NCI-H226 (cell line): ENCODE measurements at regions not wholly inside any gene's neighbourhood (a gene's known extent, or its start where the extent isn't known, plus 50 kb on each side); places are given as distances from the start of the nearest gene placed in this dataset.
"Not testable (repeated sequence)": the region's sequence is repeated elsewhere in the genome, so short reads cannot be mapped to it uniquely, and the experiment has no call there.

ENCODE experiments used
- DNase-seq: peaks from one replicate; pipeline ENCODE4 v3.0.0-alpha.2; 2015

- DNase-seq = not testable (repeated sequence)
Observed at GRCh38 chr9:42326482-42326881, 143.0 kb downstream of the SPATA31A6 start.

GRCh38 chr9:42335342-42335741, 151.9 kb downstream of the SPATA31A6 start:
- DNase-seq = not testable (repeated sequence)

- DNase-seq = not testable (repeated sequence)
Observed at GRCh38 chr9:42335984-42336657, 152.7 kb downstream of the SPATA31A6 start.

DNA sequence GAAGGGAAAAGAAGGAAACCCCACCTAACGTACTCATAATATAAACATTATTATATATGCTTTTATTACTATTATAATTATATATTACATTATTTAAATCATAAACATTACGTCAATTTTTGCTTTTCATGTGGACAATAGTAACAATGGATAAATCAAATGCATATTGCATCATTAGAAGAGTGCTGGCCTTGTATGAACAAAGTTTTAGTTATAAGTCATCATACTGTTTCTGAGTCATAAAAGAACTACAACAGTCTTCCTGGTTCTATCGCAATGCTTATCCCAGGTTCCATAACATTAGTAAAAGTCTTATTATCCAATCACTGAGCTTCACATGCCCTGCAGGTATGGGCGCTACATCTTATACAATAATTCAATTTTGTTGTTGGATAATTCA, 154.8 kb downstream of the SPATA31A6 start:
- DNase-seq = peak; percentile 8

DNA sequence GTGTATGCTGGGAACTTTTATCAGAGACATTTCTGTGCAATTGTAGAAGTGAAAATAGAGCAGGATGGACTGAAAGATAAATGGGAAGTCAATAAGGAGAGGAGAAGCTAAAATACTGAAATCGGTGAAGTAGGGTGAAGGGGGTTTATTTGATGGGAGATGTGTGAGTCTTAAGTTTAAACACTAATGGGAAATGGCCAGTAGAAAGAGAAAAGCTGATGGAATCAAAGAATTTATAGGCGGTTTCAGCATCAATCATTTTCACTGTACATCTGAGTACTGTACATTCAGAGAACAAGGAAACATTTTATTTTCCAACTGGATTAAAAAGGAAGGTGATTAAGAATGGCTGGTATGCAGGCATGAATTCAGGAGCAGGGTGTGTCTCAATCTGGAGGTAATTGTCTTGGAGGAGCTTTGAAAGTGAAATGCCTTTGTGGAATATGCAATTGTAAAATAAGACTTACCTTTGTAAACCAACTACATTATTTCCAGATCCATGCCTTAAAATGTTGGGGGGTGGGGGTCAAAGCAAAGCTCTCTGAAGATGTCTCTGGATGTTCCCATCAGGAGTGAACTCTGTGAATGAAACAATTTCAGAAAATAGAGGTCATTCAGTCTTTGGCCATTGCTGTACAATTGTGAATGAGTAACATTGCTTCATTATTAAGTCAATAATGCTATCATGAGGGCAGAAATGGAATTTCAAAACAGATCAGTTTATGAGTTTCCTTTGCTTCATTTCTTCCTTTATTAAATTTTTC, 156.4 kb downstream of the SPATA31A6 start:
- DNase-seq = peak; percentile 7

DNA sequence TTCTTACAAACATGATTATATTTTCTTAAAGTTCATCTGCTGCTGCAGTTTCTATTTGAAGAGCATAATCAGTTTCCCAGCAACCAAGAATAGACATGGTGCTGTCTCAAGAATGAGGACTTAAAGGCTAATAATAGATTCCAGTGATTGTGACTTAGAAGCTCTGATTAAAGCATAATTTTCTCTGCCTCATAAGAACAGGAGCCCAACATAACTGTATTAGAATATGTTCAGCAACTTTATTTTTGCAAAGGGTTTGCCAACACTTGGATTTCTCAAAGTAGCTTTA, 156.9 kb downstream of the SPATA31A6 start:
- DNase-seq = not testable (repeated sequence)

DNA sequence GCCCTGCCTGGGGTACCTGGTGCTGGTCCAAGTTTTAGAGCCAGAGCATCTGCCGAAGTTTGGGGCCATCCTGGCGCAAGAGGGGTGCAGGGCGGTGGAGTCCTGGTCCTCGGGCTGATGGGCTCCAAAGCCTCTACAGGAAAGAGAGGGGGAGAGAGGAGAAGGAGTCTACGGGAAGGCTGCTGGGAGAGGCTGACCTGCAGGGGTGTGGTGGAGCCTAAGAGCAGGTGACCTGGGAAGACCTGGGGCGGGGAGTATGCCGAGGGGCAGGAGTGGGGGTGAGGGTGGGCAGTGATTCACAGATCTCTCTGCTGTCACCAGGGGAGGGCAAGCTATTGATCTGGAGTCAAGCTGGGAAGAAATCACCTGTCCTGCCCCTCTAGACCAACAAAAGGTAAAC, 158.4 kb downstream of the SPATA31A6 start:
- not testable (repeated sequence) for DNase-seq

GRCh38 chr9:42342297-42342696, 158.8 kb downstream of the SPATA31A6 start:
- DNase-seq = not testable (repeated sequence)

DNA sequence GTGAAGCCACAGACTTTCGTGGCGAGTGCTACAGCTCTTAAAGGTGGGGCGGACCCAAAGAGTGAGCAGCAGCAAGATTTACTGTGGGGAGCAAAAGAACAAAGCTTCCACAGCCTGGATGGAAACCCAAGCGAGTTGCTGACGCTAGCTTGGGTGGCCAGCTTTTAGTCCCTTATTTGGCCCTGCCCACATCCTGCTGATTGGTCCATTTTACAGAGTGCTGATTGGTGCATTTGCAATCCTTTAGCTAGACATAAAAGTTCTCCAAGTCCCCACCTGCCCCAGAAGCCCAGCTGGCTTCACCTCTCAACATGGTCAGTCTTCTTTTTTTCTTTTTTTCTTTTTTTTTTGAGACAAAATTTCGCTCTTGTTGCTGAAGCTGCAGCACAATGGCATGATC, 161.0 kb downstream of the SPATA31A6 start:
- DNase-seq = not testable (repeated sequence)

DNA sequence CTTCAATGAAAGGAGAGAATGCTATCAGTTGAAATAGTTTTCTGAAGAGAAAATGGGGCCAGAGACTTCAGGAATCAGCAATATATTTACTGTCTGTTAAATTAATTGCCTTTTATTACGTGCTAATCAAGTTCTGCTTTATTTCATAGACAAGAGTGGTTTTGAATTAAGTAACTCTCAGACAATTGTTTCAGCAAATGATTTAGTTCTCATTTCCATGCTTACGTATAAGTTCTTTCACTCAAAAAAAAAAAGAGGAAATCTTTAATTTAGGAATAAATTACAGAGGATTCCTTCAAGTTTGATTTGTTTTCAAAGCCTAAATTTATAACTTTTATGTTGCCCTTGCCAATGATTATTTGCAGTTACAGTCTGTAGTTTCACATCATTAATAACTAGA, 163.5 kb downstream of the SPATA31A6 start:
- DNase-seq = not testable (repeated sequence)

GRCh38 chr9:42349181-42349580, 165.7 kb downstream of the SPATA31A6 start:
- not testable (repeated sequence) for DNase-seq

DNA sequence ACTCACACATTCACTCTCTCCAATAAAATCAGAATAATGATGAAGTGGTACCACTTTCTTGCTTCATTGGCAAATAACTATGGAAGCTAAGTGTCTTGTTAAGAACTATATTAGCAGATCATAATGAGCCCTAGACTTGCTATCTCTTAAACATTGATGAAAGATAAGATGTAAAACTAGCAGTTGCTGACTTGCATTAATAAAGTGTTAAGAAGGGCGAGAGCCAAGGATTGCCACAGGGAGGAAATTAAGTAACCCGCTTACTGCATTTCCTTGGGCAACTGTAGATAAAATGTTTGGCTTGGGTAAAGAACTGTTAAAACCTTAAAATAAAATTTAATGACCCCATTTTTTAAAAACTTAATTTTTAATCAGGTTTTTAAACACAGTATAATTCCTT, 167.0 kb downstream of the SPATA31A6 start:
- DNase-seq = not testable (repeated sequence)

DNA sequence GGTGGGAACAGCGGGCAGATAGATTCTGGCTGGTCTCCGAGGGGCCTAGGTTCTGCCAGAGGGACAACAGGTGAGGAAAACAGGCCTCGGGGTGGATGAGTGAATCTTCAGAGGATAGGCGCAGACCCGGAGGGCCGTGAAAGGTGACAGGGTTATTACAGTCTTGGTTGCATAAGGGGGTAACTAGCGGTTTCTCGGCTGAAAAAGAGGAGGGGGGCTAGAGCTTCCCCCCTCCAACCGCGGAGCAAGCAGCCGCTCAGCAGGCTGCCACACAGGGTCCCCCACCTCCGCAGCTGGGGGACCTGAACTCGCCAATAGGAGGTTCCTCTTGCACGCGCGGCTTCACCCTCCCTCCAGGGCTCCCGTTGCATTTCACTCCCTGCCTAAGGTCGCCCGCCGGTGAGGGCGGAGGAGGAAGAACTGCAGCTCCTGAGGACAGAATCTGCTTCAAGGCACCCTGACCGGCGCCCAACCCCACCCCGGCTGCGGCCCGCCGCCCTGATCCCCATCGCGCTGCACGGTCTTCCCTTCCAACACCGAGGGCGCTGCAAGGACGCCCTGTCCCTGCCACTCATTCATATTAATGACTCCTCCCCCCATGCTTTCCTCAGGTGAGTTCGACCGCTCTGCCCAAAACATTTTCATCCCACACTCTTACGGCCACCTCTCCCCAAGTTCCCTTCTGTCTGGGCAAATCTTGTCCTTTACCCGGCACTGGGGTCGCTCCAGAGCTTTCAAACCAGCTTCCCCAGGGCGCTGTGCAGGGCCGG, 174.3 kb downstream of the SPATA31A6 start:
- not testable (repeated sequence) for DNase-seq

GRCh38 chr9:42358626-42359247, 175.3 kb downstream of the SPATA31A6 start:
- DNase-seq = not testable (repeated sequence)

DNA sequence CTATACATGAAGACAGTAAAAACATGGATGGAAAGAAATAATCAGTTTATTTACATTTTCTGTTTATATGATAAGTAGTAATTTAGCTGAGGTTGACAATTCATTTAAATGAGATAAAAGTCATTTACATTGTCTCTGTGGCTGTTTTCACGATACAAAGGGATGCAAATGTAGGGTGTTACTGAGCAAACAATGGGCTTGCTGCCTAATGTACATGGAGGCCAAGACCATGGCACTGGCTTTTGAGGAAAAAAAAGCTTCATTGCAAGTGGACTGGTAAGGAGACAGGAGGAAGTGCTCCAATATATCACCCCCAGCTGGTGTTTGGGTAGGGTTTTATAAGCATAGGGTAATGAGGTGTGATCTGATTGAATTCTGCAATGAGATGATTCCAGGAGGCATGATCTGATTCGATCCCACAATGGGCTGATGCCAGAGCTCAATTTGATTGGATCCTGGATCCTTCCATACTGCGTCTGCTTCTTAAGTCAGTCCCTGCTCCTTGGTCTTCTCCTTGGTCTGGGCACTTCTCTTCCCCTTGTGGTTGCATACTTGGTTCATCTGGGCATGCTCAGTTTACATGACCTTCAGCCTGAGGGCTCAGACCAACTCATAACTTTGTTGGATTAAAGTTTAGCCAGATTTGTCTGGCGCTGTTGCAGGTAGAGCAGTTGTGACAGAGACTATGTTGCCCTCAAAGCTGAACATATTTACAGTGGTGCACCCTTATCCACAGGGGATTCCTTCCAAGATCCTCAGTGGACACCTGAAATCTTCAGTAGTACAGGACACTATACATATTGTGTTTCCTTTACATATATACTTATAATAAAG, 181.2 kb downstream of the SPATA31A6 start:
- DNase-seq = not testable (repeated sequence)

- not testable (repeated sequence) for DNase-seq
Observed at GRCh38 chr9:42365244-42365945, 181.9 kb downstream of the SPATA31A6 start.

DNA sequence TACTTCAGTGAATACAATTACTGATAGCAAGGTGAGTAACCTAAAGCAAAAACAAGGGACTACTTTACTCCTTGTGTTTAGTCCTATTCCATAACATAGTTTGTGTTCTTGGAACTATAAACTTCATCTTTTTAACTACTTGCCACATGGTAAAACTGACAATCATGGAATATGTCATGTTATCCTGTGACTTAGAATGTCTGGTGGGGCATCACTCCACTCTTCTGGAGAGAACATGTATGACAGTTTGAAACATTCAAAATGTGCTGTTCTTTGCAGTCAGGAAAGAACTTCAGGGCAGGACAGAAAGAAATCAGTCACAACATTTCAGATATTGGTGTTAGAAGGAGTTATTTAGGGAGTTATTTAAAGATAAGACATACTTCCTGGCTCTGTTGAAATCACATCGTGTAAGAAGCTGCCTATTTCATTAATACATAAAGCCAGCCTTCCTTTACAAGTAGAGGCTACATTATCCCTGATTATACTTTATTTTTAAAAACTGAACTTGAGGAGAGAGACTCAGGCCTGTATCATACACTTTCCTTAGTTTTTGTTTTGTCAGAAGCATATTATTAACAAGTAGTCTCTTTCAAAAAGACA, 184.9 kb downstream of the SPATA31A6 start:
- DNase-seq = not testable (repeated sequence)

- not testable (repeated sequence) for DNase-seq
Observed at GRCh38 chr9:42370172-42370571, 186.7 kb downstream of the SPATA31A6 start.

DNA sequence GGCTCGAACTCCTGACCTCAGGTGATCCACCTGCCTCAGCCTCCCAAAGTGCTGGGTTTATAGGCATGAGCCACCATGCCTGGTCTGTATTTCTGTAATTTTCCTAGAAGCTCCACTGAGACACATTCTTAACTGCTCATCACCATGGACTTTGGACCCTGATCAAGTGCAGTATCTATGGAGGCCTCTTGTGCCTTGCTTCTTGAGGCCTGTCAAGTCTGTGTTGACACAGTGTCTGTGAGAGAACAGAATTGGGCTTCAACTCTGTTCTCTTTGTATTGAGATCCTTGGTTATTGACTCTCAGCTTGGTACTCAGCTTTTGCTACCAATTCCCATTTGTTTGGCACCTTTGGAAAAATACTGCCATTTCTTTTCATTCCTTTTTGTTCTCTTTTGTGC, 188.0 kb downstream of the SPATA31A6 start:
- not testable (repeated sequence) for DNase-seq

DNA sequence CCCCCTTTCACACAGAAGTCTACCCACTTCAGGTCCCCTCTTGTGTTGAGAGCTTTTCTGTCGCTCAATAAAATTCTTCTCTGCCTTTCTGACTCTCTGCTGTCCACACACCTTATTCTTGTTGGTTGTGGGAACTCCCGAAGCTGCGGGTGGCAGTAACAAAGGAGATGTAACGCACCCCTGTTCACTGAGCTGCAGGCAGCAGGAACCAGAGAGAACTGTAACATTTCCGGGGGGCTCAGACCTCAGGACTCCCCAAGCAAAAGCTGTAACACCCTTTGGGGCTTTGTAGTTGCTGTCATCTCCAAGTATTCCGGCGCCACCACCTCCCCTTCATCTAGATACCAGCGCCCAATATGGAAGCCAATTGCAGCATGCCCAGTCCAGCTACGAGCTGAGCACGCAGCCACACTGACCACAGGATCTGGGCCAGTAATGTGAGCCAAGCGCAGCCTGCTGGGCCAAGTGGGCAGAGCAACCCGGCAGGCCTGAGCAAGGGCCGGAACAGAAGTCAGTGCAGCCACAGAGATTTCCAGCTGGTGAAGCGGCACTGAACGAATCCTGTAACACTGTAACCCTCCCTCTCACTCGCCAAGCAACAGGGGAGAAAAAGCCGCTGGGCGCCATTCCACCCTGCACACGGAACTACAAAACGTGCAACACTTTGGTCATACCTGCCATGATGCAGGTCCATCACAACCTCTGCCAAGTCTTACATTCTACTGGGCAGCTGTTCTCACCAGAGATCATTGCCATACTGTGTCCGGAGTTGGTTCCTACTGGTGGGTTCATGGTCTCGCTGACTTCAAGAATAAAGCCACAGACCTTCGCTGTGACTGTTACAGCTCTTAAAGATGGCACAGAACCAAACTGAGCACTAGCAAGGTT, 194.3 kb downstream of the SPATA31A6 start:
- not testable (repeated sequence) for DNase-seq
